HG03432 (cell line): ENCODE measurements at regions not wholly inside any gene's neighbourhood (a gene's known extent, or its start where the extent isn't known, plus 50 kb on each side); places are given as distances from the start of the nearest gene placed in this dataset.

Source experiments
- ATAC-seq: cut with Tn5 transposase; IDR thresholded peaks from one replicate; pipeline ENCODE4 v1.9.1; 2021; ENCODE audit warnings: mild to moderate bottlenecking, moderate library complexity; ENCODE audit not compliant: unreplicated experiment

DNA sequence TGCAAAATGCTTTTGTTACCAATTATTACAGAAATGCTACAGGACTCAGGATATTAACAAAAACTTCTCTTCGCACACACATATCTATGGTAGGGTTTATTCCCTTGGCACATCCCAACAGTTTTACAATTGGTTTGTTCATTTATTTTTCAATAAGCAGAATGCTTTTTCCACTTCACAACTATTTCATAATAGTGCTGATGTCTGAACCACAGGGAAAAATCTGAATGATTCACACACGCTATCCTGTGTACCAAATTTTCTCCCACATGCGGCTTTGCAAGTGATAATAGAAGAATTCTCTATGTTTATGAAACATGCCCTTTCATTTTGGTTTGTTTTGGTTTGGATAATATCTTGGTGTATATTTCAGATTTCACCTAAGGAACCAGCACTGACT is 725.7 kb upstream of the TENM3 start:
- no peak for ATAC-seq

DNA sequence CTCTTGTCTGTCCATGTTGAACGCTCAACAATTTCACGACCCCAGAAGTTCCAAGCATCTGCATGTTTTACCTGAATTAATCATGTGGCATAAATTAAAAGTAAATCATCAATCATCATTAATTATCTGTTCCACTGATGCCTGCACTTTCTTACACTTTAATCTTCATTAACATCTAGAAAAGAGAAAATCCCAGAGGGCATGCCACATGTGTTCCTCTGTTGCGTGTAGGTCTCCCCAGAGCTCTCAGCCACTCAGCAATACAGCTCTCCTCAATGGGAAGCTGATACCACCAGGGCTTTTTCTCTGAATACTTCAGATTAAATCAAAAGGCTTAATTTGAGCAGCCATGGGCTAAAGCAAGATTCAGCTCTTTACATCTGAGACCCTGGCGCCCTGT is 722.4 kb upstream of the TENM3 start:
- no peak for ATAC-seq

DNA sequence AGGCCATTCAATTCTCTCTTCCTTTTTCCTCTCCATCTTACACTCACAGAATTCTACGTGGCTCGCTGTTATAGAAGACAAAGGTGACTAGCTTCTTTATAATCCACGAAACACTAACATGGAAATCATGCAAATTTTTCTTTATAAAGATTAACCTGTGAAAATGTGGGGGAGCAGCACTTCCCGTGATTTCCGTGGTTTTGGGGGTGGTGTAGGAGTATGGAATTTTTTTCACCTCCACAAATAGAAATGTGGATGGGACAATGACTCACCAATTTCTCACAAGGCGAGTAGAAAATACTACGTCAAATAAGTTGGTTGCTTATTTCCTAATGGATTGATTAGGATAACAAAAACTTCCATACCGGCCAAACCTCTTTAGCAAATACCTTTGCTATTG is 719.2 kb upstream of the TENM3 start:
- no peak for ATAC-seq

DNA sequence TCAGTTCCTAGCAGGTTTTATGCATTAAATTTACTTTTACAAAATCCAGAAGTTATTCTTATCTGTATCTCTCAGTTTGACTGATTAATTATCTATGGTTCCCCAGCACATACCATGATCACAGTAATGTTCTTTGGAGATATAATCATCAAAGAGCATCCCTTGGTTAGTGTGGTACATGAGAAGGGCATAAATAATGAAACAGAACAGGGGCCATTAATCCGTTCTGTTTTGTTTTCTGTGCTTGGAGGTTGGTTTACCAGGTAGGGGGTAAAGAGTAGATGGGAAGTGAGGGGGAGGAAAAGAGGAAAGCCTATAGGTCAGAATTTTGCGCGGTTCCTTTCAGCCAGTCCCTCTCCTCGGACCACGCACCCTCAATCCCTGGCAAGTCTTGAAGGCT is 718.7 kb upstream of the TENM3 start:
- no peak for ATAC-seq

DNA sequence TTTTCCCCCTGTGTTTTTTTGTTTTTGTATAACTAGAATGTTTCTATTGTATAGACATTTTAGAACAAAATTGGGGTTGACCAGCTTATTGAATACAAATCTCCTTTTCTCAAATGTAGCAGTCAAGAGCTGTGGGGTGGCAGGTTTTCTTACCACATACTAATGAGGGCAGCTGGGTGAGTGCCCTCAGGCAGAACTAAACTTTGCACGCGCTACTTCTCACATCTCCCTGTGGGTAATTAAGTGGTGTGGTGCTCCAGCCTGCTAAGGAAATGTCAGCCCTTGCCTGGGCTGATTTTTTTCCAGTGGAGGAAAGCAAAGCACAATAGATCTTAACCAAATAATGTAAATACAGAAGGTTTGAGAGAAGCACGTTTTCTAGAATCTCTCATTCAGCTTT is 717.6 kb upstream of the TENM3 start:
- no peak for ATAC-seq

DNA sequence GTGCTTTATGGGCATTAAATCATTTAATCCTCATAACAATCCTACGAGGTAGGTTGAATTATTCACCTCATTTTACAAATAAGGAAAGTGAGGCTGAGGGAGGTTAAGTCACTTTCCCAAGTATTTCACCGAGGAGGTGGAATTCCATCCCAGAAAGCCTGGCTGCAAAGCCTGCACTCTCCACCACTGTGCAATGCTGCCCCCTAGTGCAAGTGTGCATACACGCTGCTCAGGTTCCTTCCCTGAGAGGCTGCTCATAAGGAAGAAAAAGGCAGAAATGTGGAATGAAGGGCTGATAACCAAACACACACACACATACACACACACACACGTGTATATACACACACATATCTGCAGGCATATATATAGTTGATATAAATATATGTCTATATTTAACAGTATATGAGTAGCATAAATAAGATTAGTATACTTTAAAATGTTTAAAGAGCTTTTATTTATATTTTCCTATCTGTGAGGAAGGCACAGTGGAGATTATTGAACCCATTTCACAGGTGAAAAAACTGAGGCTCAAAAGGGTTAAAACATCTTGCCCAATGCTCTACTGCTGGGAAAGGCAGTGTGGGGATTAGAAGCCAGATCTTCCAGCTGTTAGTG is 714.5 kb upstream of the TENM3 start:
- peak; percentile 86 for ATAC-seq

DNA sequence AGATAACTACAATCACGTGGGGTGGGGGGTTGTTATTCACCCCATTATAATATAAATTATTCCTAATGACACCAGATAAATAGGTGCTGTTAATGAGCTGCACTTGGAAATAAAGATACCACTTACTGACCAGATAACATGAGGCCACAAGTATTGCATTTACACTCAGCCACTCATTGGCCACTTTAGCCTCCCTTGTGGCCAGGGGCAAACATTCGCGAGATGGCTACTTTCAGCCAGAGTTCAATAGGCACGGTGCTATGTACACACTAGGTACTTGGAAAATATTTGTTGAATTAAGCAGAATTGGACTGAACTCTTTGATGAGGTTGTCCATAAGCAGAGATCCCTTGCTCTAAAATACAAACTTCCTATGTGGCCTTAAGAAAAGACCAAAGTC is 713.7 kb upstream of the TENM3 start:
- ATAC-seq, result no peak

DNA sequence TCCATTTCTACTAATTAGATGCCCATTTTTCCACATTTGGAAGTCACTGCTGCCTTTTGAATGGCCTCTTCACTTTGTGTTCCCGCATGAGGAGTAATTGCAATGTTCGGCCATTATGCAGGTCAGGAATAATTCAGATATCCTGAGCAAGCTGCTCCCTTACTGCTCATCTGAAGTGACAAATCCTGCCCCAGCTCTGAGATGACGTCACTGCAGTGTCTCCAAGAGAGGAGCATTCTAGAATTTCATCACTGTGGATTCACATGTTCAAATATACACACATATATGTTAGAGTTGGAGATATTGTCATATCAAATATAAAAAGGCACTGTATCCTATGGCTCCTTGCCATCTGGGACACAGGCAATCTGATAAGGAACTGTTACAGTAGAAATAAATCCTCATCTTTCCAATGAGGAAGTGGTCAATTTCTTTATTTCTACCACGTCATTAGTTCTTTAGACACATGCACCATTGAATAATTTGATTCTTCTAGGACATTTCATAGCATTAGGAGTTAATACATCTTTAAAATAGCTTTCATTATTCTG is 706.9 kb upstream of the TENM3 start:
- no peak for ATAC-seq

DNA sequence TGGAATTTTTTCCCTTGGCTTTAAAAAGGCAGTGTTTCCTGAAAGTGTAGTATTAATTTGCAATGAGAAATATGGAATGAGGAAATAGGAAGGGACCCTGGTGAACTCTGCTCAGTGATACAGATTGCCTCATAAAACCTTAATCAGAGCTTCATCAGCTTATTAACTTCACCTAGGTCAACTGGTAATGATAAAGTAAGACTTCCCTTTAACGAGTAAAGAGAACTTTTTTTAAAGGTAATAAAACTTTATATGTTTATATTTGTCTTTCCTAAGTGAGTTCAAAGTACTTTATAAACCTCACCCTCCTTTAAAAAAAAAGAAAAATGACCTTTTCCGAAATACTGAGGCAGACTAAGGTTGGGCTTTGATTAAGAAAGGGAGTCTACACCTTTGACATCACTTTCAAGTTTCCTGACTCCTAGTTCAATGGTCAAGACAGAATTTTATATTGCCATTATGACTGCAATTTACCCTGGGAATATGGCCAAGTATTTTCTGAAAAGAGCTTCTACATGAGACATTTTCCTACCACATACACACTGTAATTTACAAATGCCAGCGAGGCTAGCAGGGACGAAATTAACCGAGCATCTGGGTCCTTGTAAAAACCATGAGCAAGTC is 706.3 kb upstream of the TENM3 start:
- ATAC-seq, result no peak

DNA sequence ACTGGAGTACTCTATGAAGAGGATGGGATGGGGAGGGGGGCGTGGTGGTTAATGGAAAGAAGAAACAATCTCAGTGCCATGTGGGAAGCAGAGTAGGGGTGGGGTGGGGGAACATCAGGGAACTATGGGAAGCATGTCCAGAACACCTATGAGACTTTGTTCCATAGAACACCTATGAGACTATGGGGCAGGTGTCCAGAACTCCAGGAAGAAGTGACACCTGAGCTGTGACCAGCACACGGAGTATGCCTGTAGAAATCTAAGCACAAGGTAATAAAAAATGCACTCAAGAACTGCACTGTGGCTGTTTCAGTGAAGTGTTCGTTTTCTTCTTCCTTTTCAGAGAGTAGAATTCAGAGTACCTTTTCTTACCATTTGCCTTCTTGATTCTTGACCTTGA is 704.8 kb upstream of the TENM3 start:
- no peak for ATAC-seq

DNA sequence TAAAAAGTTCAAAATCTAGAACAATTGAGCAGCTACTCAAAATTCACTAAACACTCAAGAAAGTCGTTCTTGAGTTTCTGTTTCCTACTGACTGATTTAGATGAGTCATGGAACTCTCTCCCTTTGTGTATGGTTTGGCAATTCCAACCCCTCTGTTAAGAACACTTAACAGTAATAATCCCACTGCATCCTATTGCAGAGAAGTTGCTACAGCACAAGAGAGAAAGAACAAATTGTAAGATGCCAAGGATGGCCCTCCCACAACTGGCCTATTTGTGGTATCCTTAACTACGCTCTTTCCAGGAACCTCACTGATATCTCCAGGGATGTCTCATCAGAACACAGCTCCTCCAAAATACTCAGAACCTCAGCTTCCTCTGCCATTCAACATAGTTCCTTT is 701.8 kb upstream of the TENM3 start:
- no peak for ATAC-seq

DNA sequence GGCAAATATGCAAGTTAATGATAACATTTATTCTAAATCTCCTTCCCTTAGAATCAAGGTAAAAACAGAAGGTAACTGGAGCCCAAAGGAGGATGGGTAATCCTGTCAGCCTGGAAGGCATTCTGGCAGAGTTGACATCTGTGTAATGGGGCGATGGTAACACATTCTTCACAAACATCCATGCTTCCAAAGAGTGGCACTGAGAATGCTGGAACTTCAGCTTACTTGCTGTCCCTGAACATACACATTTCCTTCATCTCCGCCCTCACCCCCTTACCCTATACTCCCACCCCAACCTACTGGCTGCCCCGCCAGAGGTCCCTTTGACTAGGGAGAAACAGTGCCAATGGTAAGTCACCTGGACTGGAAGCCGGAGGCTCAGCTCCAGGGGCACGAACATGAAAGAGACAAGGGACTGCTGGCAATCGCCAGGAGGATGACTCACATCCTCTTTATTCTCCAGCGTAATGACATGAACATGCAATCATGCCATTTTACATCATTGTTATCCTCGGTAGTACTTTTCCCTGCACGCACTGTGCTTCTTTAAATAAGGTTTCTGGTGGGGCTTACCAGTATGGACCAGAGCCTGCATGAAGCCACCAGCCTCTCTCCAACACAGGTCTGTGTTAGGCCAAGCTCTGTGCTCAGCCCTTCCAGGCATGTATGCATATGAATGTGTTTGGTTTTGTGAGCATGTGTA is 694.2 kb upstream of the TENM3 start:
- ATAC-seq, result no peak

DNA sequence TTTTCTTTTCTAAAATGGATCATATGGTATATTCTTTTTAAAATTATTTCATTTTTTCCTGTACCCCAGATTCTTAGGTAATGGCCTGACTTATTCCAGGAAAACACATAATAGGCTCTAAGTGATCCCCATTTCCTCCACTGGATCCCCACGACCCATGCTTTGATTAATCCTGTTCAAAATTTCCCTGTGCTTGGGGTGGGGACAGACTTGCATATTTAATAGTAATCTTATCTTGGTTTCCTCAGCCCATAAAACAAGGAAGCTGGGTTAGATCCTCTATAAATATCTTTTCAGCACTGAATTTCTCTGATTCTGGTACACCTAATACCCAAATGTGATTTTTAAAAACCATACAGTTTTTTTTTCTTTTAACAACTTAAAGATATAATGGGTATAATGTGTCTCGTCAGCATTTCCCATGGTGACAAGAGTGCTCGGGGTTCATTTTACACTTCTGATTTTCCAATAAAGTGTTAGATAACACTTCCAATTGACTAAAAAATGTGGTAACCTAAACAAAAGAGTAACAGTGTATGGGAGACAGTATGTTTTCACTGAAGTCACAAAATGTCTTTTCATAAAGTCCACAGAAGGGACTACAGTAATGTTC is 693.5 kb upstream of the TENM3 start:
- no peak for ATAC-seq

DNA sequence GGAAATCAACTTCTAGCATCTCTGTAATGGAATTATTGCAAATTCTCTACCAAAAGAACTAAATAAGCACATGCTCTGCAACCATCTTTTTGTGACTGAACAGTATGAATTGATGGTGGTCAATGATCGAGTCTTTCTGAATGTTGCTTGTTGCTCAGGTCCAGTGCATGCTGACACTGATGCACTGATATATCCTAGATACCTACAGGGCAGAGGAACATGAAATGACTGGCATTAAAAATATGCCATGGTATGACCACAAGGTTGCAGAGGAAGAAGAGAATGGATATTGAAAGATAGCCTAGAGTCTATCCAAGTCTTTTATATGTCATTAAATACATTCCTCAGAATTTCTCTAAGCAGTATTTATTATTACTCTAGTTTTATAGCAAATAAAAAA is 692.8 kb upstream of the TENM3 start:
- no peak for ATAC-seq

DNA sequence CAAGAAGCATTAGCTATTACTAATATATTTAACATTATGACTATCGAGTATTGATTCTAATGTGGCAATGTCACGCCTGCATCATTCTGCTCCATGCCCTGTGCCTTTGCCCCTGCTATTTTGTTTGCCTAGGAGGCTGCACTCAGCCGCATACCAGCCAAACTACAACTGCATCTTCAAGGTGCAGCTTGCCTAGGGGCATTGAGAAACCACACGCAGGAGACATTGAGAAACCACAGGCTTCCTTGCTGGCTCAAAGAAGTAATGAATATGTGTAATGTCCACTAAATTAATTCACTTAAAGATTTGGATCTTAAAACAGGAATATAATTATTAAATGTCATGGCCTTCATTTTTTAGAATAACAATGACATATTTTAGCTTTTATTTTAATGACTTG is 683.6 kb upstream of the TENM3 start:
- no peak for ATAC-seq

DNA sequence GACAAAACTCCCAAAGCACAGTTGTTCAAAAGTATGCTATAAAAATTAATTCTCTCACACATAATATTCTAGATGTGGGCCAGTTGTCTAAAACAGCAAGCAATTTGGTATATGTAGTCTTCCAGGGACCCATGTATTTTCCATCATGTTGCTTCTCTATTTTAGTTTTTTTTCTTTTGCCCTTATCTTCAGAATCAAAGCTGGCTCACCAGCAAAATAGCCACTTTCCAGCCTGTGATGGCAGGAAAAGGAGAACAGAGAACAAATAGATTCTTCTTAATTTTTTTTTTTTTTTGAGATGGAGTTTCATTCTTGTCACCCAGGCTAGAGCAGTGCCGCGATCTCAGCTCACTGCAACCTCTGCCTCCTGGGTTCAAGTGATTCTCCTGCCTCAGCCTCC is 680.8 kb upstream of the TENM3 start:
- no peak for ATAC-seq

DNA sequence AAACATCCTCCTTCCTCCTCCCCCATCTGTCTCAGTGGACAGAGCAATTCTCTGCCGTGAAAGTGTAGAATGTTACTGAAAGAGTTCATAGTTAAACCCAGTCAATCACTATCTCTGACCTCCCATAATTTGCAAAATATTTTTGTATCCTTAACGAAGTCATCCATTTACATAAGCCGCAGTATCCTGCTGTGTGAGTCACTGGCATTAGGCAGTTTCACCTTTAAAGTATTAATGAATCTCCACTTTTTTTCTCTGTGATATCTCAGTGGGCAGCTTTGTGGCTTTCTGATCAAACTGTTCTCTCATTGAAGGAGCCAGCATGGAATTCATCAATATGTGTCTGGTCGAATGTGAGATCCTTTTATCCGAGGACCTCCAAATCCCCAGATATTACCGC is 678.6 kb upstream of the TENM3 start:
- no peak for ATAC-seq

DNA sequence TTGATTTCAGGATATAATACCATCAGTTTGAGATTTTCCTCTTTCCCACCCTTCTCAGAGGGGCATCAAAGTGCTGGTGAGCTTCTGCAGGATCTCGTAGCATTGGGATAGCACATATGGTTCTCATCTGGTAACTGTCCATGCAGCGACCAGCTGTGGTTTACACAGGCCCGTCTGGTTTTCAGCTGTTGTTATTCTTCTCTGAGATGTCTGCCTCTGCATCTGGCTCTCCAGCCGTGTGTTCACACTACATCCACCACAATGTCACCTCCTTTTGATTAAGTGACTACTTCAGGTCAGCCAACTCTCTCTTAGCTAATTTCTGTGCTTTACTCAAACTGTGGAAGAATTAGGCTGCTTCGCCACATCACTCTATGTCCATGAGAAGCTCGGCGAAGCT is 676.7 kb upstream of the TENM3 start:
- no peak for ATAC-seq

DNA sequence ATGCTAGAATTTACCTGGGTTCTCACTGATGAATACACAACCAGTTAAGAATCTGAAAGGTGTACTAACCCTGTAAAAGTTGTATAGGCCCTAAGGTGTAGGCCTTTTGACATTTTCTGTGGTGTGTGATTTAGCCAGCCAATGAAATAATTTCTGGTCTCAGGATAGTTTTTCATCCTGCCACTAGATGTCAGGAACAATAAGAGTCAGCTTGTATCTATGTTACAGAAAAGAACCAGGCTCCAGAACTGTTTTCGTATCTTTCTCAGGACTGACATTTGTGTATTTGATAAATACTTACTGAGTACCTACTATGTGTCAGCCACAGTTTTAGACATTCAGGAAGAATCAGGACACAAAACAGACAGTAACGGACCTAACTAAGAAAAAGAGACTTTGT is 673.6 kb upstream of the TENM3 start:
- peak; percentile 95 for ATAC-seq

DNA sequence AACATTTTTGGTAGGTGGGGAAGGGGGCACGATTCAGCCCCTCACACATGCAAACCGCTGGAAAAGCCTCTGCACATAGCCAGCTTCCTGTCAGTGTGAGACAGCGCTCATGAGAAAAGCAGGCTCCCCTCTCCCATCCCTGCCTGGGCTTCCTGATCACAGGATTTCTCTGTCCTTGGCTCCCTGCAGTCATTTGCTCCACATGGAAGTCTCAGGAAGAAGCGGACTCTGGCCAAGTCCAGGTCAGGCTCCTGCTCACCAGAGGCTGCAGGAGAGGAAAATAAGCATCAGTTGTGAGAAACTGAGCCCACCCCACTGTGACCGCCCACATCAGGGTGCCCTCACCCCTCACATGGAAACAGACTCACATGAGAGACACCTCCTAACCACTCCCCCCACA is 664.3 kb upstream of the TENM3 start:
- ATAC-seq, result no peak

DNA sequence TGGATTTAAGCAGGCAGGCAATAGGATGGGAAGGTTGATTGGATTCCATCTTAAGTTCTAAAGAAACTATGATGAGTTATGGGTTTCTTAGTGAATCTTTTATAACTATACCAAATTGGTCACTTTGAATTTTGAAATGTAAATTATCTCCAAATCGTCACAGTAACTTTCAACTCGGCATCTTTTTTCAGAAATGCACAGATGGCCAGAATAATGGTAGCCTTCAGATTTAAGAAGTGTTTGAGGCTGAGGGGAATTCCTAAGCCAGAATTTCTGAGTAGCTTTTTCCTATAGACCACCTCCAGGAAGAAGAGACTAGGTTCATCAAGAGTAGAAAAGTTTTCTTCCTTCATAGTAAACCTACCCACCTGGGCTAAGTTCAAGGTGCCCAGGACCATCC is 663.7 kb upstream of the TENM3 start:
- ATAC-seq, result no peak

DNA sequence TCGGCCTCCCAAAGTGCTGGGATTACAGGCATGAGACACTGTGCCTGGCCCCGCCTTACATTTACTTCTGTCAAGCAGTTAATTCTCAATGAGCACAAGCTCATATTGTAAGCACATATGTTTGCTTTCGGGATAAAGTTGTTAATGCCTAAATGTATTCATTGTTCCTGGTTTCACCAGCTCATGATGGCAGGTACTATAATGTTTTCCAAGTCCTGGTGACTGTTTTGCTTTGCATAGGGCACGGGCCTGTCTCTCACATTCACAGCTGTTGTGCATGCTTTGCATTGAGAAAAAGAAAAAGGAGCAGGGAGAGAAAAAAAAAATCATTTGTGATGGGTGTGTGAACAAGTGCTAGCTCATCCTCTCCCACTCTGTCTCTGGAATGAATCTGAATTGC is 661.2 kb upstream of the TENM3 start:
- ATAC-seq, result no peak
